Stimulated activated CD4-positive, alpha-beta T cell treated with anti-CD3 and anti-CD28 coated beads, TNF-alpha, amount 100 ng/mL, for 4 hours (primary cell): ENCODE measurements at regions not wholly inside any gene's neighbourhood (a gene's known extent, or its start where the extent isn't known, plus 50 kb on each side); places are given as distances from the start of the nearest gene placed in this dataset.
A peak's percentile ranks its signal among the peaks of the same experiment; 100 is the strongest.

Source experiments
- DNase-seq, 3 experiments: peaks; one replicate each; pipeline ENCODE4 v3.0.0-alpha.2; 2020; ENCODE audit warnings: low read depth in 3 of 3

- no peak for DNase-seq
Observed at GRCh38 chr13:95352486-95352885, 51.2 kb upstream of the ABCC4 start.

GRCh38 chr13:95354156-95354555 lies 52.9 kb upstream of the ABCC4 start:
- no peak for DNase-seq

GRCh38 chr13:95354680-95355487 lies 53.6 kb upstream of the ABCC4 start:
- no peak for DNase-seq

- DNase-seq: no peak
Observed at GRCh38 chr13:95355494-95355893, 54.2 kb upstream of the ABCC4 start.

GRCh38 chr13:95356916-95357315 lies 55.7 kb upstream of the ABCC4 start:
- no peak for DNase-seq

GRCh38 chr13:95357875-95358274 lies 56.6 kb upstream of the ABCC4 start:
- DNase-seq: no peak

GRCh38 chr13:95360052-95360451 lies 58.8 kb upstream of the ABCC4 start:
- no peak for DNase-seq

GRCh38 chr13:95360464-95361097 lies 59.3 kb upstream of the ABCC4 start:
- DNase-seq: no peak

- no peak for DNase-seq
Observed at GRCh38 chr13:95361686-95362085, 60.4 kb upstream of the ABCC4 start.

- no peak for DNase-seq
Observed at GRCh38 chr13:95362666-95363065, 61.4 kb upstream of the ABCC4 start.

GRCh38 chr13:95367309-95367843 lies 66.1 kb upstream of the ABCC4 start:
- DNase-seq: no peak

GRCh38 chr13:95368998-95369397 lies 67.7 kb upstream of the ABCC4 start:
- DNase-seq: no peak

GRCh38 chr13:95375706-95376105 lies 74.5 kb upstream of the ABCC4 start:
- no peak for DNase-seq

- DNase-seq: no peak
Observed at GRCh38 chr13:95378603-95379002, 77.4 kb upstream of the ABCC4 start.

- DNase-seq: peak; percentile 31 to 55 (median 42)
Observed at GRCh38 chr13:95380468-95381211, 79.4 kb upstream of the ABCC4 start.

- no peak for DNase-seq
Observed at GRCh38 chr13:95381212-95381527, 79.9 kb upstream of the ABCC4 start.

- no peak for DNase-seq
Observed at GRCh38 chr13:95382411-95382810, 81.2 kb upstream of the ABCC4 start.

GRCh38 chr13:95382916-95383315 lies 81.7 kb upstream of the ABCC4 start:
- DNase-seq: no peak

GRCh38 chr13:95385373-95385772 lies 84.1 kb upstream of the ABCC4 start:
- no peak for DNase-seq

GRCh38 chr13:95385798-95386197 lies 84.5 kb upstream of the ABCC4 start:
- no peak for DNase-seq

- DNase-seq: no peak
Observed at GRCh38 chr13:95386370-95386769, 85.1 kb upstream of the ABCC4 start.

- DNase-seq: no peak
Observed at GRCh38 chr13:95387733-95388207, 86.5 kb upstream of the ABCC4 start.
